IMR-90 (cell line): ENCODE measurements at regions not wholly inside any gene's neighbourhood (a gene's known extent, or its start where the extent isn't known, plus 50 kb on each side); places are given as distances from the start of the nearest gene placed in this dataset.

ENCODE experiments used
- ATAC-seq: fragments of 200-7000 bp; cut with Tn5 transposase; 2 replicates; pipeline ENCODE4 v1.9.1; 2020; ENCODE audit warnings: low read depth, mild to moderate bottlenecking, moderate library complexity
- BruUV-seq: library from RNA; stranded (reverse); fragments of 400-500 nt; replicated peaks from 2 replicates; lab custom pipeline; 2021; lab: Mats Ljungman, UMichigan
- CTCF ChIA-PET: fragments of 300-600 bp; formaldehyde crosslinking; extraction: SDS; loops from one replicate; lab custom pipeline; 2021; ENCODE audit warnings: antibody characterized with exemption; lab: Yijun Ruan, JAX
- POLR2A ChIA-PET: fragments of 300-600 bp; sonication (Branson Sonifier 250); formaldehyde crosslinking; loops from one replicate; lab custom pipeline; 2022; ENCODE audit warnings: antibody characterized with exemption; ENCODE audit not compliant: unreplicated experiment; lab: Charles Lee
- DNase-seq: peaks from one replicate; pipeline ENCODE4 v3.0.0; 2013
- H2AFZ ChIP-seq: replicated peaks from 2 replicates; pipeline ENCODE3; 2013; ENCODE audit warnings: low read length, mild to moderate bottlenecking; ENCODE audit not compliant: poor library complexity
- H2AK5ac ChIP-seq: 2 replicates; pipeline ENCODE4 v1.6.1; 2013; ENCODE audit warnings: low read depth, low read length, inconsistent platforms
- H2AK9ac ChIP-seq: replicated peaks from 2 replicates; pipeline ENCODE3; 2013; ENCODE audit warnings: mild to moderate bottlenecking, low read depth, low read length, moderate library complexity; ENCODE audit not compliant: poor library complexity
- H2BK120ac ChIP-seq: 2 replicates; pipeline ENCODE4 v1.6.1; 2013; ENCODE audit warnings: low read depth, low read length, inconsistent platforms
- H2BK15ac ChIP-seq: 3 replicates; pipeline ENCODE4 v1.6.1; 2013; ENCODE audit warnings: low read depth, low read length, inconsistent platforms
- H2BK20ac ChIP-seq: 2 replicates; pipeline ENCODE4 v1.6.1; 2013; ENCODE audit warnings: low read depth, mild to moderate bottlenecking, inconsistent platforms, low read length, moderate library complexity
- H2BK5ac ChIP-seq: 2 replicates; pipeline ENCODE4 v1.6.1; 2013; ENCODE audit warnings: mild to moderate bottlenecking, low read depth, low read length, inconsistent platforms; ENCODE audit not compliant: poor library complexity, severe bottlenecking
- H3K14ac ChIP-seq: replicated peaks from 2 replicates; pipeline ENCODE4 v1.6.1; 2013; ENCODE audit warnings: low read depth, low read length, inconsistent platforms
- H3K18ac ChIP-seq: 2 replicates; pipeline ENCODE4 v1.6.1; 2013; ENCODE audit warnings: low read depth, low read length, control low read depth
- H3K23ac ChIP-seq: 2 replicates; pipeline ENCODE4 v1.6.1; 2013; ENCODE audit warnings: low read depth, low read length, inconsistent platforms
- H3K27ac ChIP-seq: 2 replicates; pipeline ENCODE4 v1.5.1; 2013; ENCODE audit warnings: mild to moderate bottlenecking, control low read depth, low read length; ENCODE audit not compliant: insufficient read depth
- H3K27me3 ChIP-seq: 2 replicates; pipeline ENCODE4 v1.6.1; 2013; ENCODE audit warnings: low read length; ENCODE audit not compliant: control insufficient read depth, insufficient read depth
- H3K36me3 ChIP-seq: 2 replicates; pipeline ENCODE4 v1.6.1; 2013; ENCODE audit warnings: low read length, mixed read lengths; ENCODE audit not compliant: control insufficient read depth, insufficient read depth
- H3K4ac ChIP-seq: 2 replicates; pipeline ENCODE4 v1.6.1; 2013; ENCODE audit warnings: low read depth, low read length, inconsistent platforms
- H3K4me1 ChIP-seq: 2 replicates; pipeline ENCODE4 v1.6.1; 2013; ENCODE audit warnings: low read length, mixed read lengths; ENCODE audit not compliant: control insufficient read depth, insufficient read depth
- H3K4me2 ChIP-seq: 2 replicates; pipeline ENCODE4 v1.6.1; 2013; ENCODE audit warnings: low read depth, mild to moderate bottlenecking, control low read depth, low read length, moderate library complexity
- H3K4me3 ChIP-seq: 2 replicates; pipeline ENCODE4 v1.5.1; 2013; ENCODE audit warnings: low read depth, mild to moderate bottlenecking, control low read depth, low read length, moderate library complexity; ENCODE audit not compliant: insufficient read depth
- H3K56ac ChIP-seq: 2 replicates; pipeline ENCODE4 v1.6.1; 2013; ENCODE audit warnings: low read length, inconsistent platforms; ENCODE audit not compliant: insufficient read depth; ENCODE audit errors: extremely low read depth
- H3K79me1 ChIP-seq, 2 experiments: 2 replicates each; pipeline ENCODE4 v1.6.1; 2013; ENCODE audit warnings: low read length in 2 of 2, inconsistent platforms in 1 of 2, low read depth in 1 of 2
- H3K9ac ChIP-seq: 2 replicates; pipeline ENCODE4 v1.6.1; 2013; ENCODE audit warnings: low read depth, low read length, control low read depth
- H3K9me1 ChIP-seq: 2 replicates; pipeline ENCODE4 v1.6.1; 2013; ENCODE audit warnings: low read length, inconsistent platforms; ENCODE audit not compliant: insufficient read depth
- H3K9me3 ChIP-seq: 2 replicates; pipeline ENCODE4 v1.6.1; 2013; ENCODE audit warnings: low read length; ENCODE audit not compliant: control insufficient read depth, insufficient read depth
- H4K20me1 ChIP-seq: 2 replicates; pipeline ENCODE4 v1.6.1; 2013; ENCODE audit warnings: low read length, inconsistent platforms; ENCODE audit not compliant: insufficient read depth
- H4K5ac ChIP-seq: 2 replicates; pipeline ENCODE4 v1.6.1; 2013; ENCODE audit warnings: mild to moderate bottlenecking, low read depth, low read length, control low read depth
- H4K8ac ChIP-seq, 2 experiments: 2 replicates each; pipeline ENCODE4 v1.6.1; 2013; ENCODE audit warnings: low read depth in 2 of 2, low read length in 2 of 2, control low read depth in 1 of 2, inconsistent platforms in 1 of 2
- H4K91ac ChIP-seq: 2 replicates; pipeline ENCODE4 v1.6.1; 2013; ENCODE audit warnings: low read depth, low read length, inconsistent platforms; ENCODE audit not compliant: insufficient read depth
- BHLHE40 ChIP-seq: fragments of 150-350 bp; IDR thresholded peaks from 2 replicates; pipeline ENCODE4 v1.6.1; 2016; ENCODE audit warnings: mild to moderate bottlenecking, low read depth, low read length
- CEBPB ChIP-seq: IDR thresholded peaks from 2 replicates; pipeline ENCODE4 v1.6.1; 2012; ENCODE audit warnings: low read depth, low read length, improper control_type of control experiment
- CHD1 ChIP-seq: IDR thresholded peaks from 2 replicates; pipeline ENCODE4 v1.6.1; 2012; ENCODE audit warnings: low read depth, low read length, improper control_type of control experiment
- FOS ChIP-seq: fragments of 150-350 bp; IDR thresholded peaks from 2 replicates; pipeline ENCODE4 v1.6.1; 2016; ENCODE audit warnings: low read depth, low read length
- MAFK ChIP-seq: IDR thresholded peaks from 2 replicates; pipeline ENCODE4 v1.6.1; 2012; ENCODE audit warnings: low read depth, low read length, improper control_type of control experiment
- MAZ ChIP-seq: IDR thresholded peaks from 2 replicates; pipeline ENCODE4 v1.6.1; 2012; ENCODE audit warnings: low read depth, mild to moderate bottlenecking, low read length, improper control_type of control experiment, moderate library complexity, borderline replicate concordance
- MXI1 ChIP-seq: IDR thresholded peaks from 2 replicates; pipeline ENCODE4 v1.6.1; 2012; ENCODE audit warnings: low read depth, mild to moderate bottlenecking, low read length, moderate library complexity, borderline replicate concordance
- NFE2L2 ChIP-seq: fragments of 150-350 bp; IDR thresholded peaks from 2 replicates; pipeline ENCODE4 v1.6.1; 2016; ENCODE audit warnings: low read depth, mild to moderate bottlenecking, low read length
- POLR2A ChIP-seq: IDR thresholded peaks from 2 replicates; pipeline ENCODE4 v1.6.1; 2012; ENCODE audit warnings: mild to moderate bottlenecking, low read depth, low read length
- RAD21 ChIP-seq: IDR thresholded peaks from 2 replicates; pipeline ENCODE4 v1.6.1; 2012; ENCODE audit warnings: low read length, improper control_type of control experiment
- RCOR1 ChIP-seq: IDR thresholded peaks from 2 replicates; pipeline ENCODE4 v1.6.1; 2012; ENCODE audit warnings: mild to moderate bottlenecking, low read length, improper control_type of control experiment; ENCODE audit not compliant: insufficient replicate concordance
- RFX5 ChIP-seq: IDR thresholded peaks from 2 replicates; pipeline ENCODE4 v1.8.0; 2012; ENCODE audit warnings: low read depth, mild to moderate bottlenecking, low read length, moderate library complexity
- SMC3 ChIP-seq: fragments of 150-350 bp; IDR thresholded peaks from 2 replicates; pipeline ENCODE4 v1.6.1; 2016; ENCODE audit warnings: low read depth, mild to moderate bottlenecking, antibody characterized with exemption, low read length, moderate library complexity
- WGBS, 2 experiments: methylation state at CpG; one replicate each; pipeline versions ENCODE4 v1.1.5 to v1.1.7; 2013; ENCODE audit warnings: missing lambda C conversion rate in 2 of 2; ENCODE audit not compliant: insufficient read length in 1 of 2; ENCODE audit errors: extremely low coverage in 2 of 2; 5-methylcytosine and 5-hydroxymethylcytosine counted together
- dilution Hi-C: fragments of 300-500 bp; cut with HindIII; formaldehyde crosslinking; loops from one replicate; pipeline ENCODE4 v1.14.3; 2018; ENCODE audit warnings: low sequenced_read_pairs; ENCODE audit not compliant: unreplicated experiment
- in situ Hi-C: fragments of 300-500 bp; cut with MboI; formaldehyde crosslinking; loops from 3 replicates; pipeline ENCODE4 v1.14.3; 2019; ENCODE audit warnings: low sequenced_read_pairs, inconsistent platforms, mixed read lengths
- intact Hi-C: fragments of 100-400 bp; cut with micrococcal nuclease; formaldehyde crosslinking; loops from 2 replicates; pipeline ENCODE4 v1.10.0; 2022
- TF ChIP-seq, protein P1 (sequence below): fragments of 150-350 bp; IDR thresholded peaks from 2 replicates; pipeline ENCODE4 v1.6.1; 2017; ENCODE audit warnings: mild to moderate bottlenecking, antibody characterized with exemption, low read length, low read depth
- TF ChIP-seq, protein P2 (sequence below): conservative IDR thresholded peaks from 2 replicates; pipeline ENCODE4 v1.5.1; 2012; ENCODE audit warnings: mild to moderate bottlenecking, low read depth, low read length, improper control_type of control experiment
- TF ChIP-seq, protein P3 (sequence below): fragments of 150-350 bp; IDR thresholded peaks from 2 replicates; pipeline ENCODE4 v1.6.1; 2016; ENCODE audit warnings: low read depth, mild to moderate bottlenecking, low read length, moderate library complexity, borderline replicate concordance

DNA sequence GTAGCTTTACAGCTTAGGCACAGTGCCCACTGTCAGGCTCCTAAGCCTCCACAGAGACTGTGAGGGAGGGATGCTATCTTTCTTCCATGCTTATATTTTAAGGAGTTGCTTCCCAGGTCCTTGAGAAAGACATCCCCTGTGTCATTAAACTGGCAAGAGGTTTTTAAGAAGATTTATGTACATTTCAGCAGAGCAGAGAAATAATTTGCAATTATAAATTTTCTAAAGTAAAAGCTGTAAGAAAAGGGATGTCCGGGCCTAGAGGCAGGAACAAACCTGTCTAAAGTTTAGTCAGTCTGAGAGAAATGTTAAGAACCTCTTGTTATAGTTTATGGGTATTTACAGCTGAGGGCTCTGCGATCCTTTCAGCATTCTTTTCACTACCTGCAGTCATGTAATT is 716.1 kb downstream of the SLC16A7 start:
- intact Hi-C loops (no loop called here), in situ Hi-C loops (no loop called here), dilution Hi-C loops (no loop called here)
- Histone ChIP-seq H2BK120ac (no peak overlapping the region), H3K56ac (no peak overlapping the region), H2BK20ac (no peak overlapping the region), H3K4me3 (no peak overlapping the region), H3K9ac (no peak overlapping the region), H3K27me3 (no peaks in the 10 kb centered on the region), H4K5ac (no peak overlapping the region), H3K14ac (no peak overlapping the region), H3K36me3 (no peaks in the 10 kb centered on the region), H2AFZ (no peak overlapping the region), H4K8ac (no peak overlapping the region), H2AK5ac (no peak overlapping the region), H2BK15ac (no peak overlapping the region), H2BK5ac (no peak overlapping the region), H3K9me1 (no peaks in the 10 kb centered on the region), H2AK9ac (no peak overlapping the region), H3K4me1 (peaks cover 2% of the 10 kb centered on the region; the same call in 1 of the 2 replicates), H3K18ac (no peak overlapping the region), H3K4me2 (no peak overlapping the region), H4K20me1 (no peaks in the 10 kb centered on the region), H3K23ac (no peak overlapping the region), H3K79me1 (no peaks in the 10 kb centered on the region), H4K91ac (no peak overlapping the region), H3K9me3 (no peaks in the 10 kb centered on the region), H3K4ac (no peak overlapping the region), H3K27ac (no peak overlapping the region)
- ChIA-PET POLR2A (no interaction called here), CTCF (no interaction called here)
- TF ChIP-seq MAZ, result no peak
- TF ChIP-seq RCOR1, result no peak
- no peak for TF ChIP-seq RAD21
- TF ChIP-seq RFX5, result no peak
- no peak for TF ChIP-seq MXI1
- no peak for TF ChIP-seq SMC3
- no peak for TF ChIP-seq POLR2A
- TF ChIP-seq, protein P1, sequence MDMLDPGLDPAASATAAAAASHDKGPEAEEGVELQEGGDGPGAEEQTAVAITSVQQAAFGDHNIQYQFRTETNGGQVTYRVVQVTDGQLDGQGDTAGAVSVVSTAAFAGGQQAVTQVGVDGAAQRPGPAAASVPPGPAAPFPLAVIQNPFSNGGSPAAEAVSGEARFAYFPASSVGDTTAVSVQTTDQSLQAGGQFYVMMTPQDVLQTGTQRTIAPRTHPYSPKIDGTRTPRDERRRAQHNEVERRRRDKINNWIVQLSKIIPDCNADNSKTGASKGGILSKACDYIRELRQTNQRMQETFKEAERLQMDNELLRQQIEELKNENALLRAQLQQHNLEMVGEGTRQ, result no peak
- TF ChIP-seq FOS, result no peak
- no peak for TF ChIP-seq BHLHE40
- no peak for TF ChIP-seq MAFK
- TF ChIP-seq CHD1, result no peak
- TF ChIP-seq CEBPB, result no peak
- no peak for TF ChIP-seq NFE2L2
- TF ChIP-seq, protein P2, sequence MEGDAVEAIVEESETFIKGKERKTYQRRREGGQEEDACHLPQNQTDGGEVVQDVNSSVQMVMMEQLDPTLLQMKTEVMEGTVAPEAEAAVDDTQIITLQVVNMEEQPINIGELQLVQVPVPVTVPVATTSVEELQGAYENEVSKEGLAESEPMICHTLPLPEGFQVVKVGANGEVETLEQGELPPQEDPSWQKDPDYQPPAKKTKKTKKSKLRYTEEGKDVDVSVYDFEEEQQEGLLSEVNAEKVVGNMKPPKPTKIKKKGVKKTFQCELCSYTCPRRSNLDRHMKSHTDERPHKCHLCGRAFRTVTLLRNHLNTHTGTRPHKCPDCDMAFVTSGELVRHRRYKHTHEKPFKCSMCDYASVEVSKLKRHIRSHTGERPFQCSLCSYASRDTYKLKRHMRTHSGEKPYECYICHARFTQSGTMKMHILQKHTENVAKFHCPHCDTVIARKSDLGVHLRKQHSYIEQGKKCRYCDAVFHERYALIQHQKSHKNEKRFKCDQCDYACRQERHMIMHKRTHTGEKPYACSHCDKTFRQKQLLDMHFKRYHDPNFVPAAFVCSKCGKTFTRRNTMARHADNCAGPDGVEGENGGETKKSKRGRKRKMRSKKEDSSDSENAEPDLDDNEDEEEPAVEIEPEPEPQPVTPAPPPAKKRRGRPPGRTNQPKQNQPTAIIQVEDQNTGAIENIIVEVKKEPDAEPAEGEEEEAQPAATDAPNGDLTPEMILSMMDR, result no peak
- TF ChIP-seq, protein P3, sequence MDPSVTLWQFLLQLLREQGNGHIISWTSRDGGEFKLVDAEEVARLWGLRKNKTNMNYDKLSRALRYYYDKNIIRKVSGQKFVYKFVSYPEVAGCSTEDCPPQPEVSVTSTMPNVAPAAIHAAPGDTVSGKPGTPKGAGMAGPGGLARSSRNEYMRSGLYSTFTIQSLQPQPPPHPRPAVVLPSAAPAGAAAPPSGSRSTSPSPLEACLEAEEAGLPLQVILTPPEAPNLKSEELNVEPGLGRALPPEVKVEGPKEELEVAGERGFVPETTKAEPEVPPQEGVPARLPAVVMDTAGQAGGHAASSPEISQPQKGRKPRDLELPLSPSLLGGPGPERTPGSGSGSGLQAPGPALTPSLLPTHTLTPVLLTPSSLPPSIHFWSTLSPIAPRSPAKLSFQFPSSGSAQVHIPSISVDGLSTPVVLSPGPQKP, result no peak
- ATAC-seq (no peak), DNase-seq (no peak)
- no CpG with 5 or more reads among the region's 2 CpGs for WGBS, 2 experiments
- BruUV-seq, result no TSS peak
